Mesothelial cell of epicardium (in vitro differentiated cells): ENCODE measurements at regions not wholly inside any gene's neighbourhood (a gene's known extent, or its start where the extent isn't known, plus 50 kb on each side); places are given as distances from the start of the nearest gene placed in this dataset.

Experiments used
- DNase-seq, 2 experiments: peaks; one replicate each; pipeline ENCODE4 v3.0.0; 2021; ENCODE audit warnings: low spot score in 2 of 2; ENCODE audit not compliant: unreplicated experiment in 2 of 2
- H3K27ac Mint-ChIP-seq: 2 replicates; pipeline ENCODE4 v1.8.0; 2021; ENCODE audit warnings: mixed read lengths
- H3K27me3 Mint-ChIP-seq: 2 replicates; pipeline ENCODE4 v1.8.0; 2021; ENCODE audit warnings: low read depth, mixed read lengths
- H3K36me3 Mint-ChIP-seq: 2 replicates; pipeline ENCODE4 v1.8.0; 2021; ENCODE audit warnings: mixed read lengths
- H3K4me1 Mint-ChIP-seq: 2 replicates; pipeline ENCODE4 v1.8.0; 2021; ENCODE audit warnings: mixed read lengths
- H3K4me3 Mint-ChIP-seq: 2 replicates; pipeline ENCODE4 v1.8.0; 2021; ENCODE audit warnings: mild to moderate bottlenecking, moderate library complexity, mixed read lengths
- H3K9me3 Mint-ChIP-seq: 2 replicates; pipeline ENCODE4 v1.8.0; 2021; ENCODE audit warnings: mixed read lengths
- TF ChIP-seq, protein P1 (sequence below): fragments of 200-600 bp; sonication (generic); IDR thresholded peaks from one replicate; pipeline ENCODE4 v1.5.0; 2021; ENCODE audit warnings: antibody characterized with exemption; ENCODE audit not compliant: unreplicated experiment

DNA sequence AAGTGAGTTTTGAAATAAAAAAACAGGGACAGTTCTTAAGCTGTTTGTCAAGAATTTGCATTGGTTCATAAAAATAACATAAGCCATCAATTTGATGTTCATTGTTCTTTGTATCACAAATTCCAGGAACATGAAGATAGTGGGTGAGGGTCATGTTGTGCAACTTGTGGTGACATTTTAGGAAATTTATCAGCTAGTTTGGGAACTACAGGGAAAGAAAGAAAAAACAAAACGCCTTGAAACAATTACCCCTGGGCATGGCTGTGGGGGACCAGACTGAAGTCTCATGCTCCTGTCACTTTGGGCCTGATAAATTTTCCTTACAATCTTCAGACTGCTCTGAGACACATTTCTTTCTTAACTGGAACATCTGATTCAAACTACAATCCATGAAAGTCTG lies 207.1 kb upstream of the CLINT1 start:
- Mint-ChIP-seq H3K27me3 (no peaks in the 10 kb centered on the region), H3K4me1 (peaks cover 51% of the 10 kb centered on the region), H3K4me3 (no peak overlapping the region), H3K36me3 (peaks cover 4% of the 10 kb centered on the region), H3K27ac (no peak overlapping the region), H3K9me3 (peaks cover 16% of the 10 kb centered on the region)
- TF ChIP-seq, protein P1, sequence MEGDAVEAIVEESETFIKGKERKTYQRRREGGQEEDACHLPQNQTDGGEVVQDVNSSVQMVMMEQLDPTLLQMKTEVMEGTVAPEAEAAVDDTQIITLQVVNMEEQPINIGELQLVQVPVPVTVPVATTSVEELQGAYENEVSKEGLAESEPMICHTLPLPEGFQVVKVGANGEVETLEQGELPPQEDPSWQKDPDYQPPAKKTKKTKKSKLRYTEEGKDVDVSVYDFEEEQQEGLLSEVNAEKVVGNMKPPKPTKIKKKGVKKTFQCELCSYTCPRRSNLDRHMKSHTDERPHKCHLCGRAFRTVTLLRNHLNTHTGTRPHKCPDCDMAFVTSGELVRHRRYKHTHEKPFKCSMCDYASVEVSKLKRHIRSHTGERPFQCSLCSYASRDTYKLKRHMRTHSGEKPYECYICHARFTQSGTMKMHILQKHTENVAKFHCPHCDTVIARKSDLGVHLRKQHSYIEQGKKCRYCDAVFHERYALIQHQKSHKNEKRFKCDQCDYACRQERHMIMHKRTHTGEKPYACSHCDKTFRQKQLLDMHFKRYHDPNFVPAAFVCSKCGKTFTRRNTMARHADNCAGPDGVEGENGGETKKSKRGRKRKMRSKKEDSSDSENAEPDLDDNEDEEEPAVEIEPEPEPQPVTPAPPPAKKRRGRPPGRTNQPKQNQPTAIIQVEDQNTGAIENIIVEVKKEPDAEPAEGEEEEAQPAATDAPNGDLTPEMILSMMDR, result no peak
- DNase-seq, result no peak

GRCh38 chr5:158064334-158065123 lies 205.6 kb upstream of the CLINT1 start:
- no peak overlapping the region for H3K4me3 Mint-ChIP-seq
- H3K9me3 Mint-ChIP-seq, result peaks cover 16% of the 10 kb centered on the region
- H3K36me3 Mint-ChIP-seq, result peaks cover 4% of the 10 kb centered on the region
- TF ChIP-seq, protein P1, result no peak
- H3K27ac Mint-ChIP-seq, result peak overlapping the region; percentile 82
- H3K4me1 Mint-ChIP-seq, result peaks cover 48% of the 10 kb centered on the region
- no peak for DNase-seq
- no peaks in the 10 kb centered on the region for H3K27me3 Mint-ChIP-seq

- DNase-seq, result no peak
- TF ChIP-seq, protein P1, result no peak
- Mint-ChIP-seq H3K27me3 (no peaks in the 10 kb centered on the region), H3K27ac (no peak overlapping the region), H3K4me1 (peaks cover 51% of the 10 kb centered on the region), H3K9me3 (peaks cover 16% of the 10 kb centered on the region), H3K4me3 (no peak overlapping the region), H3K36me3 (peaks cover 4% of the 10 kb centered on the region)
These were observed 204.1 kb upstream of the CLINT1 start for GRCh38 chr5:158063052-158063451.

- Mint-ChIP-seq H3K4me3 (no peak overlapping the region), H3K27me3 (no peaks in the 10 kb centered on the region), H3K36me3 (peaks cover 3% of the 10 kb centered on the region), H3K27ac (no peak overlapping the region), H3K9me3 (peaks cover 14% of the 10 kb centered on the region), H3K4me1 (peaks cover 59% of the 10 kb centered on the region)
- no peak for DNase-seq
- TF ChIP-seq, protein P1, result no peak
These were observed 202.5 kb upstream of the CLINT1 start for GRCh38 chr5:158061451-158061850.

DNA sequence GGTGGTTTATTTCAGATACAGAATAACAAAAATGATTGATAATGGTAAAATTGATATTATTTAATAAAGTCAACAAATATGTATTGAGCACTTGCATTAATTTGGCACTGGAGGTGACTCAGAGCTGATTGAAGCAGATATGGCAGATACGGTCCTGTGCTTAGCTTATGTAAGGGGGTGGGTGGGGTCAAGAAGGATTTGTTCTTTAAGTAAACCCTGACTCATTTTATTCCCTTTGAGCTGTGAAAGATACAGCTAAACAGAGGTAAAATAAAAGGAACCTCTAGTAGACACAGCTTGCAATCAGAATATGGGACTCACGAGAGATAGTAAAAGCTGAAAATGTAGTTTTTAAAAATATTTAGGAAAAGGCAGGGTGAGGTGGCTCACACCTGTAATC lies 201.3 kb upstream of the CLINT1 start:
- peaks cover 12% of the 10 kb centered on the region for H3K9me3 Mint-ChIP-seq
- no peak overlapping the region for H3K27ac Mint-ChIP-seq
- no peak overlapping the region for H3K4me3 Mint-ChIP-seq
- DNase-seq, result no peak
- TF ChIP-seq, protein P1, result no peak
- peaks cover 2% of the 10 kb centered on the region for H3K36me3 Mint-ChIP-seq
- H3K27me3 Mint-ChIP-seq, result no peaks in the 10 kb centered on the region
- peaks cover 60% of the 10 kb centered on the region for H3K4me1 Mint-ChIP-seq
